Kasumi-1 (cell line): ENCODE measurements at regions not wholly inside any gene's neighbourhood (a gene's known extent, or its start where the extent isn't known, plus 50 kb on each side); places are given as distances from the start of the nearest gene placed in this dataset.

ENCODE experiments used
- DNase-seq, 2 experiments: peaks; one replicate each; lab custom pipeline; 2025; lab: John Stamatoyannopoulos, UW

DNA sequence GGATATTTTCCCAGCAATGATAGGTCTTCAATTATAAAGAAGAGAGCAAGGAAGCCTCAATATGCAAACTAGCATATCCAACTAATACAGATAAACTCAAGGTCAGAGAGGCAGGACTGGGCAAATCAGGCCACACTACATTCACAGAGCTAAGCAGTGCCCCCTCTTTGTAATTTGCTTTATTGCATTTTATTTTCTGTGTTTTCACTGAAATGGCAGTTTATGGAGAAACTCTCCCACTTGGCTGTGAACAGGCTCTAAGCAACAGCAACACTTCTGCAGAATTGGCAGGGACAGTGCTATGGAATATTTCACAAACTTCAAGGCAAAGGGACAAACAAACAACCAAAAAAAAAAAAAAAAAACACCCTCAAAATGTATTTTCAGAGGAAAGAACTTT lies 93.4 kb upstream of the SOD1 start:
- DNase-seq: peak; percentile 2 to 4

DNA sequence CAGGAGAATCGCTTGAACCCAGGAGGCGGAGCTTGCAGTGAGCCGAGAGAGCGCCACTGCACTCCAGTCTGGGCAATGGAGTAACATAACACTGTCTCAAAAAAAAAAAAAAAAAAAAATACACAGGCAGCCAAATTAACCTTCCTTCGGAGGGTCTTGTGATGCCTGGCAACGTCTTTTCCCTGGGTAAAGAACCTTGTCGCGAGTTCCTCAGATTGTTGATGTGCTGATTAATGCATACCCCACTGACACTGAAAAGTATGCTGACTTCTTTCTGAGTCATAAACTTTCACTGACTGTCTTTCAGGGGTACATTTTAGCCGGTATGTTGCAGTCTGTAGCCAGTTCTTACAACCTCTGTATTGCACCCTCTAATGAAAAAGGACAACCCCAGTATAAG lies 95.1 kb upstream of the SOD1 start:
- DNase-seq: no peak

DNA sequence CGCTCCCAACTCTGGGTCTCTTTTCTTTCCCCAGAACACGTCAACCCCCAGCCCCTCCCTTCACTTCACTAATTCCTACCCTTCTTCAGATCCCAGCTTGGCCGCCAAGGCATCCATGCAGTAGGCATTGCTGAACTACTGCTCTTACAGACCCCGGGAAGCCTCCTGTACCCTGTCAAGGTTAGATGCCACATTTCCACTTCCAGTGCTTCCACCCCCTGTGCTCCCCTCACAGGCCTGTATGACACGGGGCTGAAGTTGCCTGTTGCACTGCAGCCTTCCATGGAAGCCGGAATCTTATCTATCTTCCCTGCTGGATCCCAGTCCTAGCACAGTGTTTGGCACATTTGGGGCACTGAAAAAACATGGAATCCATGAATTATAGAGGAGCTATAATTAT lies 99.0 kb upstream of the SOD1 start:
- DNase-seq: no peak

GRCh38 chr21:31559368-31560119 lies 99.9 kb upstream of the SOD1 start:
- DNase-seq: no peak

DNA sequence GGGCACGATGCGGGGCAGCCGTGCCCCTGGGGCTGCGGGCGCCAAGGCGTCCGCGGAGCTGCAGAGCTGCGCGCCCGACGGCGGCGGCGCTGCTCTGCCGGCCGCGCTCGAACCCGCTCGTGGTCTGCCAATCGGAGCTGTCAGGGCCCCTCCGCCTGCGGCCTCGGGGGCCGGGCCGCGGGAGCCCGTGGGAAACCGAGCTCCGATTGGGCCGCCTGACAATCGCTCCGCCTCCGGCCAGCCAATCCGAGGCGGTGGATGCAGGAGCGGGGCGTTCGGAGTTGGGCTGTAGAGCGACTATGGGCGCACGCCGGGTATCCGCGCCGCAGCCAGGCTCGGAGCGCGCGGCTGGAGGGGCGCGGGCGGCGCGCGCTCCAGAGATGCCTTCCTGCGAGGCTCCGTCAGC lies 100.5 kb upstream of the SOD1 start:
- DNase-seq: no peak

DNA sequence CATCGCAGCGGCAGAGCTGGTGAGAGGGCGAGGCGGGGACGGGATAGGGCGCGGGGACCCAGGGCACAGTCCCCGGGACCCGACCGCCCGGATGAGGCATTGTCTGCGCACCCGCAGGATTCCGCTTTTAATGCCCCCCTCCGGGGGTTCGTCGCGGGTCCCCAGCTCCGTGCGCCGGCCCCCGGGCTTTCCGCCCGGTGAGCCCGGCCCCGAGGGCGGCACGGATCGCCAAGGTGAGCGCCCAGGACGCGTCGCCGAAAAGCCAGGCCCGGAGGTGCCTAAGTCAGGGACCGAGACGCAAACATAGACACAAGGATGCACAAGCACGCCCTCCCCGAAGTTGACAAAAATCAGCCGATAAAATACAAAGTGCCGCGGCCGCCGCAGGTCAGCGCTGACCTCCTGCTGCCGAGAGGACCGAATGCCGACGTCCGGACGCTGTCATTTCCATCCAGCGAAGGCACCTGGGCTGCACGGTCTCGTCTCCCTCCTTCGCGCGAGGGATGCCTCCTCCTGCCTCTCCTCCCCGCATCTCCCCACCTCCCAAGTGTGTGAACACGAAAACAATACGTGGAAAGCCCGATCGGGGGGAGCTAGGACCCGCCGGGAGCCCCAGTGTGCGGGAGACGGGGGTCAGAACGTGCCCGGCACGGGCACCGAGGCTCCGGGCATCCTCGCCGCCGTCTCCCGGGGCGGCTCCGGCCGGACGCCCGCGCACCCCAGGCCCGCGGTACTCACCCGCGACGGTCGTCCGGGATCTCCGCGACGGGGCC lies 101.1 kb upstream of the SOD1 start:
- no peak for DNase-seq

GRCh38 chr21:31557421-31558188 lies 101.9 kb upstream of the SOD1 start:
- DNase-seq: no peak

- no peak for DNase-seq
These were observed 102.8 kb upstream of the SOD1 start for GRCh38 chr21:31556662-31557061.

GRCh38 chr21:31555741-31556191 lies 103.7 kb upstream of the SOD1 start:
- no peak for DNase-seq

DNA sequence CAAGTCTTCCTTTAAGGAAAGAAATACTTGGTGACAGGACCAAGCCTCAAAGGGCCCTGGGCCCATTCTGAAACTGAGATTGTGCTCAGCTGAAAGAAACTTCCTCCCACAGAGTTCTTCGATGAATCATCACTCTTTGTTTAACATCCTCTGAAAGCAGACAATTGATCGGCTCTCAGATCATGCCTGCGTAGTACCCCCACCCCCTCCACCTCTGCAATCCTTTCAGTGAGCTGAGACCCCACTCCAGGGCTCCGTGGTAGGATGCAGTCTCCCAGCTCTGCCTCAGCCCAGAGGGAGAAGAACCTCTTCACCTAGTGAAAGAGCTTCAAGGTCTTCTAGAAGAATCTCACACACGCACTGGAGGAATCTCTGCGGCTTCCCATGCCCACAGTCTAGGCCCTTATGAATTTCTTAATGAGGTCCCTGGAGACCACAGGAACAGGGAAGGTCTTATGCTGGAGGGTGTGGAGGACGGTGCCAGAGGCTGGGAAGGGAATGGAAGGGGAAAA lies 104.9 kb upstream of the SOD1 start:
- DNase-seq: no peak

- DNase-seq: no peak
These were observed 105.6 kb upstream of the SOD1 start for GRCh38 chr21:31553926-31554325.

DNA sequence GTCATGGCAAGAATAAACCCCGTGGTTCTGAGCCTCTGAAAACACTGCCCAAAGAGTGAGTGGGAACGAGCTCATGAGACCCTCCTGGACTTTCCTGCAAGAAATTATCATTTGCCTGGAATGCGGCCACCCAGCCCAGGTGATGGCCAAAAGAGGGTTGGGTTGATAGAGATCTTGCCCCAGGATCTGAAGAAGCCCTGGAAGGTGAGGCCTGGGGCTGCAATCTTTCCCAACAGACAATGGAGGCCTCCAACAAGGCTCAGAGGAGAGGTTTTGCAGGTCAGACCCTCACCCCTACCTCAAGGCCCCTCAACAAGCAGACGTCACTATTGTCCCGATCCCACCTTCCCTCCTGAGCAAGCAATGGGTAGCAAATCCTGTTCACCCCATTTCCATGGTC lies 106.0 kb upstream of the SOD1 start:
- no peak for DNase-seq

GRCh38 chr21:31552826-31553225 lies 106.7 kb upstream of the SOD1 start:
- no peak for DNase-seq

- DNase-seq: no peak
These were observed 109.4 kb upstream of the SOD1 start for GRCh38 chr21:31550070-31550469.

DNA sequence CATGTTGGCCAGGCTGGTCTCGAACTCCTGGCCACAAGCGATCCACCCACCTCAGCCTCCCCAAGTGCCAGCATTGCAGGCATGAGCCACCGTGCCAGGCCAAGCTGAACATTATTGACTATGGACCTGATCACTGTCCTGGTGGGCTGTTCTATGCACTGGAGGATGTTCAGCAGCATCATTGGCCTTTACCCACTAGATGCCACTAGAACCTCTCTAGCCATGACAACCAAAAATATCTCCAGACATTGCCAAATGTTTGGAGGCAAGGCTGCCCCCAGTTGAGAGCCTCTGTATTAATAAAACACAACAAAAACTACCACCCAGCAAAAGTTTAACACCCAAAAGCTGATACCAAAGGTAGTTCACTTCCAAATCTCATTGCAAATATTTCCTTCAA lies 110.8 kb upstream of the SOD1 start:
- no peak for DNase-seq

DNA sequence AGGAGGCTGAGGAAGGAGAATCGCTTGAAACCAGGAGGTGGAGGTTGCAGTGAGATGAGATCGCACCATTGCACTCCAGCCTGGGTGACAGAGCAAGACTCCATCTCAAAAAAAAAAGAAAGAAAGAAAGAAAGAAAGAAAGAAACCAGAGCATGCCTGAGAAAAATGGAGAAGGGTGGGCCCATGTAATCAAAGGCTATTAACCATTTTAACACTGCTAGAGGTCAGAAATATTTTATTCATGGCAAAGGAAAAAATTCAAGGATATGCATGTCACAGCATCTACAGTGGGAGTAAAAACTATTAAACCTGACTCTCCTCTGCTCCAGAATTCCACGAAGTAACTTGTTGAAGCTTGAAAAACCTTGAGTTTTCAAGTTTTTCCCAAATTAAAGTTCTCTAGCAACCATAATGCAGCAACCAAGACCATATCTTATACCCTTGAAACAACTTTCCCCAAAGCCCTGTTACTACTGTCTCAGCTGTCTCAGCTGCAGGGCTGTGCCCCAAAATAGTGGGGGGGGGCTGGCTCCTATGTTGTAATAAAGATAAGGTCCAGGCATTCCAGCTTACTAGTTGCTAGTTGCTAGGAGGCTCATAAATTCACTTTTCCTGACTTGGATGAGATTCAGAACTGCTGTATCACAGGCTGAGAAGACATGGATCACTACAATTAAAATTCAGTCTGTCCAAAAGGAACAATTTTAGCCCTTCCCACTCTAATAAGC lies 112.9 kb upstream of the SOD1 start:
- no peak for DNase-seq

DNA sequence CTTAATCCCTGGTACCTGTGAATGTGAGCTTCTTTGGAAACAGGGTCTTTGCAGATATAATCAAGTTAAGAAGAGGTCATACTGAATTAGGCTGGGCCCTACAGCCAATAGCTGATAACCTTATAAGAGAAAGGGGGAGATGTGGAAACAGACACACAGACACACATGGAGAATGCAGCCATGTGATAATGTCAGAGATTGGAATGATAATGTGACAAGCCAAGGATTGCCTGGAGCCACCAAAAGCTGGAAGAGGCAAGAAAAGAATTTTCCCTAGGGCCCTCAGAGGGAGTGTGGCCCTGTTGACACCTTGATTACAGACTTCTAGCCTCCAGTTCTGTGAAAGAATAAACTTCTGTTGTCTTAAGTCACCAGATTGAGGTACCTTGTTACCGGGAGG lies 114.5 kb upstream of the SOD1 start:
- DNase-seq: no peak

- DNase-seq: no peak
These were observed 116.3 kb upstream of the SOD1 start for GRCh38 chr21:31543191-31543590.

DNA sequence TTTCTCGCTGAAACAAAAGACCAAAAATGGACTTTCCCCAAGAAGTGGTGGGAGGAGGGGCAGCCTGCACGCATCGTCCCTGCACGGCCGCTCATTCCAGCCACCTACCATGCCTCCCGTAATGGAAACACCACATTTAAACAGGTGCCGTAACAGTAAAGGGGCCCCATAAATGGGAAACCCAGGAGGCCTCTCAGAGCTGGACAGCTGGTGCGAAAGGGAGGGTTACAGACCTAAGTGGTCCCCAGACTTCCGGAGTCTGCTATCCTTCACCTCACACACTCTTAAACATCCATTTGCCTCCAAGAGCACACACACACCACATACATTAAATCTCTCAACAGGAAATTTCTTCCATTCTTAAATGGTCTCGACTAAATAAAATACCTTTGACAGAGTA lies 120.7 kb upstream of the SOD1 start:
- no peak for DNase-seq

- DNase-seq: no peak
These were observed 121.5 kb upstream of the SOD1 start for GRCh38 chr21:31537872-31538576.

DNA sequence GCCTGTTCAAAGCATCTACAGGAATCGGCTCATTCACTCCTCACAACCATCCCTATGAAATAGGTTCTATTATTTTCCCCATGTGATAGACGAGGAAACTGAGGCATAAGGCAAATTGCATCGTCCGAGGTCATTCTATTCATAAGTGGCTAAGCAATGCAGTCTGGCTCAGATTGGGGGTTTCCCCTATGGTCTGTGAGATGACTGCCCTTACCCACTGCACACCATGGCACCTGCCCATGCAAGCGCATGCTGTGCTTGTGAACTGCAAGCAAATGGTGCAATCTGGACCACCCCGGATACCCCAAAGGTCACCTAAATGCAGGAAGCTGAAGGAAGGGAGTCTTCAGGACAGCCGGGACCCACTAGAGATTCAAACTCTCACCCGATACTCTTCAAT lies 123.4 kb upstream of the SOD1 start:
- no peak for DNase-seq
